Astrocyte of the hippocampus (primary cell): ENCODE measurements at regions not wholly inside any gene's neighbourhood (a gene's known extent, or its start where the extent isn't known, plus 50 kb on each side); places are given as distances from the start of the nearest gene placed in this dataset.
A peak's percentile ranks its signal among the peaks of the same experiment; 100 is the strongest.

ENCODE experiments used
- DNase-seq: peaks from one replicate; pipeline ENCODE4 v3.0.0; 2011; ENCODE audit warnings: low read depth, low spot score

DNA sequence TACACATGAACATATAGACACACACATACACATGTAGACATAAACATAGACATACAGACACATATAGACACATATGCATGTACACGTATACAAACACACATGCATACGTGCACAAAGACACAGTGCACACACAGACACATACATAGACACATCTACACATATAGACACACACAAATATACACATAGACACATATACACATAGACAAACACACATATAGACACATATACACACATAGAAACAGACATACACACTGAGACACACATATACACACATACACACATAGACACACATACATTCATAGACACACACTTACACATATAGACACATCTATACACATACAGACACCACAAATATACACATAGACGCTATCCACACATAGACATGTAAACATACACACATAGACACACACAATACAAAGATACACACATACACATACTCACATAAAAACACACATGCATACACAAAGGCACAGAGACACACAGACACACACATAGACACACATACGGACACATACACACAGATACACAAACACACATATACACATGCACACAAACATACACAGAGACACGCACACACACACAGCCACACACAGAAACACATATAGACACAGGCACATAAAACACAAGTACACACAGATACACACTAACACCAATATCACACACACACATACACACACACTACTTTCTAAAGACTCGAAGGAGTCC lies 254.0 kb downstream of the TSHZ3 start:
- DNase-seq = no peak

DNA sequence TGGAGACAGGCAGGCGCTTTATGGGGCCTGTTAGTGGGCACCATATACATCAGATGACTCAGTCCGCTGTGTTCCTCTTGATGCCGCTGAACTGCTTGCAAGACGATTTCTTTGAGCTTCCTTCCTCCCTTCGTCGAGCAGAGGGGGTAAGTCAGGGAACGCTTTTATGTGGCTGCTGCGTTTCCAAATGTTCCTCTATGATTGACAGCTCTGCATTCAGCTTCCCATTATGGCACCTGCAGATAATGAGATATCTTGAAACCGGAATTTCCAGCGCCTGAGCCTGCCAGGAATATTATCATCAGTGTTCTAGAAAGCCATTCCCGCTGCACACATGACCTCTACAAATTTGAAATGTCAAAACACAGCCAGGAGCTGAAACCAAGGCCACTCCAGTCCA lies 257.0 kb downstream of the TSHZ3 start:
- DNase-seq = no peak

DNA sequence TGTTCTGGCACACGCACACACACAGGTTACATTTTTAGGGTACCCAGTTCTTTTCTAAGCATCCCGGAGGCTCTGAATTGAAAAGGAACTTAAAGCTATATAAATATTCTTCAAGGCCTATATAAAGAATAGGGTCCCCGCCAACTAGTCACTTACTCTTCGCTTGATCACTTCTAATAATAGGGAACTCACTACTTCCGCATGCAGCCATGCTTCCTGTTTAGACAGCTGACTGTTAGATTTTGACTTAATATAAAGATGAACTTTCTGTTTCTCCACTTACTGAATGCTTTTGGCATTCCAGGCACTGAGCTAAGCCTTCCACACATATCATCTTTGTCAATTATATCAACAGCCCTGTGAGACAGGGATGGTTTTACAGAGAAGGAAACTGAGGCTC lies 259.6 kb downstream of the TSHZ3 start:
- DNase-seq = no peak

DNA sequence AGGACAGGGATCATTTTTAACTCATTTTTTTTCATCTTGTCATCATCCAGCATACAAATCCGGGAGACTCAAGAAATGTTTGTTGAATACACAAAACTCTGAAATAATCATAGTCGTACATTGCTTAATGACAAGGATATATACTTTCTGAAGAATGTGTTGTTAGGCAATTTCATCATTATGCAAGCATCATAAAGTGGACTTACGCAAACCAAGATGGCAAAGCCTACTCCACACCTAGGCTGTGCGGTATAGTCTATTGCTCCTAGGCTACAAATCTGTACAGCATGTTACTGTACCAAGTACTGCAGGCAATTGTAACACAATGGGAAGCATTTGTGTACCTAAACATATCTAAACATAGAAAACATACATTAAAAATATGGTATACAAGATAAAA lies 264.1 kb downstream of the TSHZ3 start:
- no peak for DNase-seq

DNA sequence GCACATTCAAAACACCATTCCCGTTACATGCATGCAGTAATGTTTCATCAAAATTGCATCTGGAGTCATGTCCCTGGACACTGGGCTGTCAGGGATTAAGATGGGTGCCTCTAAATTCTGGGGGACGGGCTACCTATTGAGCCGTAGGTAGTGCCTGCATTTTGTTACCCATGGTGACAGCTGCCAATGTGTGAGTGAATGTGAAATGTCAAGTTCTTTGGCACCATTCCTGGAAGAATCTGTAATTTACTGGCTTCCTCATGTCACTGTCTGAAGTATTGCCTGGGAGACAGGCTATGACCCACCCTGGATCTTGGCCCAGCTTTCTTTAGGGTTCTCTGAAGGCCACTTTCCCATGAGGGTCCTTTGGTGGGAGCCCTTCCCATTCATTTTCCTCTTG lies 266.1 kb downstream of the TSHZ3 start:
- DNase-seq = no peak

DNA sequence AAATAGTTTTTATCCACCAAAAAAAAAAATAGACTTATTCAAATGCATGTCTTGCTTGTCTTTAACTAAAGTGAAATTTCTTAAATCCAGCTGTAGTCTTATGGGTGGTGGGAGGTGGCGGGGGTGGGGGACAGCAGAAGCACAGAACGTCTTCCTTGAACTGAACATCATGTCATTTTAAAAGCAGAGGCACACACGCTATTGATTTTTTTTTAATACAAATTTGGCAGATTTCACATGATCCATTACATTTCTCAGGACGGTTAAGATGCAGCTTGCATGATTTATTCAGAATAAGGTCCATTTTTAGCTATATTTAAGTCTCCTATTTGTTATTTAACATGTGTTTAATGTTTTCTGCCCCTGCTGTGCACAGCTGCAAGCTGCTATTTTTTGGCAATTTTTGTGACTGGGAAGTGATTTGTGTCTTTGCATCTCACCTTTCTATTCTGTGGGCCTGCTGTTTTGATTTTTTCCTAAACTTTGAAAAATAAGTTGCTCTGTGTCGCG lies 274.0 kb downstream of the TSHZ3 start:
- no peak for DNase-seq

DNA sequence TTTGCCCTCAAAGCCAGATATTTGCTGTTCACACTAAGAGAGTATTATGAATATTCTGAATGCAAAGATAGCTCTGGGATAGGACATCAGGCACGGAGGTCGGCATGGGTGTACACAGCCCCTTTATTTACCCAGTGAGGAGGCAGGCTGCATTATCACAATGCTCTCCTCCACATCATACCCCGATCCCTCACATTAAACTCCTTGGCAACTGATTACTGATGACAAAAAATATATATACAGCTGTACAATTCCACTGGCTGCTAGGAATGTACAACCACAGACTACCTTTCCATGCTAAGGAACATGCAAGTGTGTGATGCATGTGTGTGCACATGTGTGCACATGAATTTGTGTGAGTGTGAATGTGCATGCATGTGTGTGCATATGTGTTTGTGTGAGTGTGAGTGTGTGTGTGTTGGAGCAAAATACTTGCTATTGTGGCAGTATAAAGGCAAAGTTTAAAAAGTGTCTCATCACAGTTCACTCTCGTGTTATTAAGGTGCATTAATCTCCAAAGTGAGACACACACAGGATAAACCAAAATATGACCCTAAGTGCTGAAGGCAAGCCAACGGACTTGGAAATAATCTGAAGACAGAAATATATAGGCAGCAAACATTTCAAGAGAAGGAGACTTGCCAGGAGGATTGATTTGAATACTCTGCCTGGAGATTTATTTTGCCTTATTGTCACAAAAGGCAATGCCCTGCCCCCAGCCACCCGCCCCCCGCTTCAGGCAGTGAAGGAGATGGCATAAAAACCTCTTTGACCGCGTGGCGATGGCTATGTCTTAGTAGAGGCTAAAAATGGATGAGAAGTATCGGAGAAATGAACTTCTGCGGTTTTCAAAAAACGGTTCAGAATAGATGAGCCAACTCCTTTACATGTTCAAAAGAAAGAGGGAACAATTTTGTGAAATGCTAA lies 274.8 kb downstream of the TSHZ3 start:
- DNase-seq = no peak

DNA sequence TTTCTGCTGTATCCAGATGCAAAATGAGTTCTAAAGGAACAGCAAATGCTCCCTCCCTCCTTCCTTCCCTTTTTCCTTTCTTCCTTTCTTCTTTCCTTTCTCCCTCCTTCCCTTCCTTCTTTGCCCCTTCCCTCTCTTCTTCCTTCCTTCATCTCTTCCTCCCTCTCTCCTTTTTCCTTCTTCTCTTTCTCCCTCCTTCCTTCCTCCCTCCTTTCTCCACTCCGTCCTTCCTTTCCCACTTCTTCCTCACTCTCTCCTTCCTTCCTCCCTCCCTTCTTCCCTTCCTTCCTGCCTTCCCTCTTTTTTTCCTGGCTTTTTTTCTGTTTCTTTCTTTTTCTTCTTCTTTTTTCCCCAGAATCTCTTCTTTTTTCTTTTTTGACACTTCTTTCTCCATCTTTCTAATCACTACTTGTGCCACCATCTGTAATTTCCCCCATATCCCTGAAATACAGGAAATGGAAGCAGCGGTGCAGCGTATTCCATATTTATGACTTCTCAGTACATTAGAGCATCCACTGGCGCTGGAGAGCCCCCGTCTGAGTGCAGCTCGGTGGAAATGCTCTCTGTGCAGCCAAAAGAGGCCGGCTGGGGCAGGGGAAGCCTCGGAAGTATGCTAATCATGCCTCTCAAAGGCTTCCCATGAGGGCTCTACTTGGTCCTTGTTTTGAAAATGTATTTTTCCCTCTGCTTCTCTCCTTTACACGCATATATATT lies 275.6 kb downstream of the TSHZ3 start:
- peak; percentile 5 for DNase-seq

DNA sequence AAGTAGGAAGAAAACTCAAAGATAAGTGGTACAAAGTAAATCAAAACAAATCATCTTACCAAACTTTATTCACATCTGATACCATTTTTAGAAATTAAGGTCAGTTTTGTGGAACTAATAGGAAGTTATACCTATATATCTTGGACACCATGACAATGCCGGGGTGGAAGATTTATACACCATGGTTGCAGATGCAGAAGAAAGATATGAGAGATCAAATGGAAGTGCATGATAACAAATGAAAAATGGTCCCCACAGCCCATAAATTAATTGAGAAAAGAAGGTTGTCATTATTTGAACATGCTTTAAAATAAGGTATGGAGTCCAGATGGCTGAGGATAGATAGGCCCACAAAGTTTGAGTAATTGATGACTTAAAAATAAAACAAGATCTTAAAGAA lies 276.8 kb downstream of the TSHZ3 start:
- no peak for DNase-seq

DNA sequence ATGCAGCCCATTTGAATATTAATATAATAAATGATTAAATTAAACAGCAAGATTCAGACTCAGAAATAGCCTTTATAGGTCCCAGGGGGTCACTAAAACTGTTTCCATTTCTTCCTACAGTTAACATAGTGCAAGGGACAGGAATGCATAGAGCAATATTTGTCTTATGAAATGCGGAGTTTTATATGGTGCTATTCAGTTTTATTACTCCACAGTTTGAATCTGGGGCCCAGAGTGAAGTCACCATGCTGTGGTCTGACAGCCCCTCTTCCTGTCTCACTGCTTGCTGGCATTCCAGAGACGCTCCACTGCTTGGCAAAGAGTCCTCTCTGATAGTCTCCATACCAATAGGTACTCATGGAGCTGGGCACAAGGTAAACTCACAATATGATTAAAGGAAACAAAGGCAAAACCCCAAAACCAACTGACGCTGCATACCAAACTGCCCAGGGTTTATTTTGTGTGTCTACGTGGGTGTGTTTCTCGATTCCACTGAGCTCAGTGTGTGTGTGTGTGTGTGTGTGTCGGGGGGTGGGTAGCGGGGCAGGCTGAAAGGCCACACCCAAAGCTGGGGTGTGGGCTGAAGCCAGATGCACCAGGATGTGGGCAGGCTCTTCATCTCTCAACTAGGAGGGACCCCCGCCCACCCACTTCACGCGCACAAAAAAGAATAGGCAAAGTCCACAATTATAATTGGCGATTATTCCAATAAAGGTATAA lies 277.9 kb downstream of the TSHZ3 start:
- DNase-seq = no peak

DNA sequence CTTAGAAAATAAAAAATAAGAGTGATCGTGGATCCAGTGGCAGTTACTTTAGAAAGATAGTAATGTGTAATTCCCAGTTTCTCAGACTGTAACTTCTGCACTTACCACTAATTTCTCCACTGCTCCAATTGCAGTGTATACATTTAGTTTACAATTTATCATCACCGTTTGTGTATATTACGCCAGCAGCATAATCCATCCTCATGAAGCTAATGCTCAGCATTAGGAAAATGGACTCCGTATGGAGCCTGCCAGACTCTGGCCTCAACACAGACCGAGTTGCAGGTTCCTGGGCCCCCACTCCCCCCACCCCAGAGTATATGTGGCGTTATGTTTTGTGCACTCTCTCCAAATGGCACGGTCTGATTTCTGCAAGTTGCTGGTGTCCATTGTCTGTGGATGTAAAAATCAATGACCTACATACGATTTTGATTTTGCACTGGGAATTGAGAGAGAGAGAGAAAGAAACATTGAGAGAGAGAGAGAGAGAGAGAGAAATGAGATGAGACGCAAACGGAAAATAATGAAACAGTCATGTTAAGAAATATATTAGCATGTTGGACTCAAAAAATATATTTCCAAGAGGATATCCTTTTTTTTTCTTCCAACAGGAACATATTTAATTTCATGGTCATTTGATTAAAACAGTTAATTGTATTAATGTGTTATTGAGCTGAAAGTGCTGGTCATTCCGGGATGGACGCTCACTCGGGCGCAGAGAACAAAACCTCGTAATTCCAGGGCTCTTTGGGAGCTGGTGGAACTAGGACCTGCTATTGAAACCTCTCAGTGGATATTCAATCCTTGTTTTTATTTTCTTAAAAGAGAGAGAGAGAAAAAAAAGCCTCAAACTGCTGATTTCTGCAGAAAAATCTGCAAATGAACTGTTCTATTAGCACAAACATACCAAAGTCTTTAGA lies 278.8 kb downstream of the TSHZ3 start:
- no peak for DNase-seq

DNA sequence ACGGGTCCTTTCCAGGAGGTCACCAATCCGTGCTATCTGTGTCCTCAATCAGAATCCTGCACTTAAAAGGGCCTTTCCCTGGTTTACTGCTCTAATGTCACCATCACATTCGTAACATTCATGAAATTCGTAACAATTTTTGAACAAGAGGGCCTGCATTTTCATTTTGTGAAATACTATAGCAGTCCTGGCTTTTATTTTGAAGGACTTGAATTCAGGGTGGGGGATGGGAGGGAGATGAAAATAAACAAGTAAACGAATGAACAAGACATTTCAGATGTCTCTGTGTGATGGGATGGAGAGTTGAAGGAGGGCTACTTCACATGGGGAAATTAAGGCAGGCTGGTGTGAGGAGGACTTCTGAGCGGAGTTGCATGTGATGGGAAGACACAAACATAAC lies 281.0 kb downstream of the TSHZ3 start:
- no peak for DNase-seq

DNA sequence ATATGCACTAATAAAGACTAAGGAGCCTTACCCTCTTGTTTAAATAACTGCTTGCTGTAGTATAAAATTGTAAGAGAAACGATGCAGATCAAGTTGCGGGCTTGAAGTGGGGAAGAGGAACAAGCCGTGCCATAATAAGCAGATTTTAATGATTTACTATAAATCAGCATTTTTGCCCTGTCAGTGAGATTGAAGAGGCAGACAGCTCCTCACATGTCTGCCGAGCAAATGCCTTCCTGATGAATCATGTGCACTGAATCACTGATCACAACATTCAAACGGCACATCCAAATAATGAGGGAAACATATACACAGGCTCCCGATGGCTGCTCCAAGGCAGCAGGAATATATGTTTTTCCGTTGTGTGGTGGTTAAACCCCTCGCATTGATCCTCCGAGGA lies 282.9 kb downstream of the TSHZ3 start:
- DNase-seq = peak; percentile 72

DNA sequence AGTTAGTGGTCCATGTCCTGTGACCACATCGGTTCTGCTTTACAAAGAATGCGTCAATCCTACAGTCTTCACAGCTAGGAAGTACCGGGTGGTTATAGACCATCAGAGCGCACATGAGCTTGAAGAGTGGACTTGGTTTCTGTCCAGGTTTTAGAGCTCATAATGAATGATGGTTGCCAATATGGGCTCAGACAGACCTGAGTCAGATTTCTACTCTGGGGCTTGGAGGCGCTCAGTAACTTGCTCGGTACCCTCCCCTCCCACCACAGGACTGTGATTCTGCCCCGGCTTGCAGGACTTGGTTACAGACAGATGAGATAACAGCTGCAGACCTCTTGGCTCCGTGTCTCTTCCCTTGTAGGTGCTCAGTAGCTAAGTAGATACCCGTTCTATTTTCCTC lies 284.7 kb downstream of the TSHZ3 start:
- no peak for DNase-seq

DNA sequence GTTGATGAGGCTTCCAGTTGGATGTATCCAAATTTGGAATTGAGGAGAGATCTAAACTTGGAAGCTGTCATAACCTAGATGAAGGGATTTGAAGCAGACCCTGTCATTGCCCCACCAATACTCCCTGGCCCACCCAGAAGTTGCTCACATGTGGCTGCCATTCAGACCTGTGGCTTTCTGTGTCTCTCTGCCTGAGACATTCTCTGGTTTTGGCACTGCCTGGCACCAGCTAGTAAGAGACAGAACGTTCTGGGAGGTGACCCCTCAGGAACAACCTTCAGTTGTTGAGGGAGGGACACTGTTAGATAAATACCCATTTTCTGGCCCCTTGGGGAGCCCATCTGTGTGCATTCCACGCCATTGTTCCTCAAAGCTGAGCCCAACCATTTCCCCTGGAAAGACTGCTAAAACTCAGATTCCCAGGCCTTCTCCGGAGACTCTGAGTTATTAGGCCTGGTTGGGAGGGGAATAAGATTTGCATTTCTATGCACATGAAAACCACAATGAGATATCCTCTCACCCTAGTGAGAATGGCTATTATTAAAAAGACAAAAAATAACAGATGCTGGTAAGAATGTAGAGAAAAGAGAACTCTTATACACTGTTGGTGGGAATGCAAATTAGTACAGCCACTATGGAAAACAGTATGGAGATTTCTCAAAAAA lies 290.4 kb downstream of the TSHZ3 start:
- no peak for DNase-seq

DNA sequence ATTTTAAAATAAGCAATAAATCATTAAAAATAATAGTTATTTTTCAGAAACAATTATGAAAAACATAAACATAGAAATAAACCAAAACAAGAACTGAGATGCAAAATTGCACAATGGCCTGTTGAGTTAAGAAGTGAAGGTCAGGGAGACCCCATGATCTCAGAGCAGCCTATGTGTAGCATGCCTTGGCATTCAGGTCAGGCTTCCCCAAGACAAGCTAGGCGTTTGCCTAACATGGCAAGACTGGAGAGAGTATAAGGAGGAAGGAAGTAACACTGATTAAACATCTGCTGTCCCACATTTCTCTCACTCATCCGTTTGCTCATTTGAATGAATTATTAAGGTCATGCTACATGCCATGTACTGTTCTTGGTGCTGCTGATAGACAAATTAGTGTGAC lies 291.8 kb downstream of the TSHZ3 start:
- no peak for DNase-seq

DNA sequence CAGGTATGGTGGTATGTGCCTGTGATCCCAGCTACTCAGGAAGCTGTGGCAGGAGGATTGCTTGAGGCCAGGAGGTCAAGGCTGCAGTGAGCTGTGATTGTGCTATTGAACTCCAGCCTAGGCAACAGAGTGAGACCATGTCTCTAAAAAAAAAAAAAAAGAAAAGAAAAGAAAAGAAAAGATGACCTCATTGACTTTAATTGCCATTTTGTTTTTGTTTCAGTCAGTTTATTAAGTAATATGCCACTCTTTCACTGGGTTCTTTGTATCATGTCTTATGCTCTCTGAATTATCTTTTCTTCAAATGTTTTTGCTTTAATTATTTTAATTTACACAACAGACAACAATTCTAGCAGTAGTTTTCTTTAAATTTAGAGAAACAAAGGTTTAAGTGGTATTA lies 293.8 kb downstream of the TSHZ3 start:
- no peak for DNase-seq

DNA sequence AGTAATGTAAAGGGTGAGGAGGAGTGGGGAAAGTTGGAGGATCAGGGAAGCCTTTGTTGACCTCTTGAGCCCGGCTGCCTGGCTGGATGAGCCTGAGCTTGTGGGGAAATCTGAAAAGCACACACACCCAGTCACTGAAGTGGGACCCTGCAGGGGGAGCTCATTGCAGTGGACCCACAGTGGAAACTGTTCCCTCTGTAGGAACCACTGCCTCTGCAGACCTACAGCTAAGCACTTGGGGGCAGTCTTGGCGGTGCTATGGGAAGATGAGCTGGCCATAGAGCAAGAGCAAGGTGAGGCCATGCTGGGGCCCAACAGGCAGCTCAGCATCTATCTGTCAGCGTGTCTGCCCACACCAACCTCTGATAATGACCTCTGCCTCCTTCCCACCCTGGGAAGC lies 294.8 kb downstream of the TSHZ3 start:
- peak; percentile 53 for DNase-seq

DNA sequence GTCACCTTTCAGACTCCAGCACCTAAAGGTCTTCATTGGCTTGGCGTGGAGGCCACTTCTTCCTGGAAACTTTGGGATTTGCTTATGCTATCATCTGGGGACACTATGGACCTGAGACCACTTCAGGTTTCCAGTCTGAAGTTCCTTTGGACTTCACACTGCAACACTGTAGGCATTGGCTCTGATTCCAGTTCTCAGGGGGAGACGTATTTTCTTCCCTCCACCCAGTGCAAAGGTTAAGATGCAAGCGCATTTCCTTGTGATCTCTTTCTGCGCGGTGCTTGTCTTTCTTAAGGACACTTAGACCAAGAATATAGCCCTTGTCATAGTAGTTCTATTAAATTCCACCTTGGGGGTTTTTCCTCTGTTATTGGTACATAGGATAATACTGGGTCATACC lies 299.8 kb downstream of the TSHZ3 start:
- DNase-seq = no peak

DNA sequence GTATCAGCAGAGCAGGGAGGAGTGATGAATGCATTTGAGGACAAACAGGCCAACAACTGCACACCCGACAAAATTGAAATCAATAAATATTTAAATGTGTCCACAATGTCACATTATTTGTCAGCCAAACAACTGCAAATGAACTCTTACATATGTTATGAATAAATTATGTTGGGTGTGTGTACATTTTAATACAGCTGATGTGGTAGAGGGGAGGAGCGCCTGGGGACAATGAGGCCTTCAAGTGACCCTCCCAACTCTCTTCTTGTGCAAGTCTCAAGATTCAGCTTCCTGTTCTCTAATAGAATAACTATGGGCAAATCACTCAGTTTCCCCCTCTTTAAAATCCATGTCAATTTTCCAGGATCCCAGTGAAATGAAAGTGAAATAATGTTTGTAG lies 303.2 kb downstream of the TSHZ3 start:
- no peak for DNase-seq
